NCI-H2029 (cell line): ENCODE measurements at regions not wholly inside any gene's neighbourhood (a gene's known extent, or its start where the extent isn't known, plus 50 kb on each side); places are given as distances from the start of the nearest gene placed in this dataset.
"Not testable (repeated sequence)": the region's sequence is repeated elsewhere in the genome, so short reads cannot be mapped to it uniquely, and the experiment has no call there.

Source experiments
- DNase-seq: peaks from one replicate; lab custom pipeline; 2025; lab: John Stamatoyannopoulos, UW

DNA sequence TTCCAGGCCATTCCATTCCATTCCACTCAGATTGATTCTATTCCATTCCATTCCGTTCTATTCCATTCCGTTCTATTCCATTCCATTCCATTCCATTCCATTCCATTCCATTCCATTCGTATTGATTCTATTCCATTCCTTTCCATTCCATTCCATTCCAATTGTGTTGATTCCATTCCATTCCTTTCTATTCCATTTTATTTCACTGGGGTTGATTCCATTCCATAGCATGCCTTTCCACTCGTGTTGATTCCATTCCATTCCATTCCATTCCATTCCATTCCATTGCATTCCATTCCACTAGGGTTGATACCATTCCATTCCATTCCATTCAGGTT, 1142.3 kb downstream of the RPIA start:
- DNase-seq, result no peak

DNA sequence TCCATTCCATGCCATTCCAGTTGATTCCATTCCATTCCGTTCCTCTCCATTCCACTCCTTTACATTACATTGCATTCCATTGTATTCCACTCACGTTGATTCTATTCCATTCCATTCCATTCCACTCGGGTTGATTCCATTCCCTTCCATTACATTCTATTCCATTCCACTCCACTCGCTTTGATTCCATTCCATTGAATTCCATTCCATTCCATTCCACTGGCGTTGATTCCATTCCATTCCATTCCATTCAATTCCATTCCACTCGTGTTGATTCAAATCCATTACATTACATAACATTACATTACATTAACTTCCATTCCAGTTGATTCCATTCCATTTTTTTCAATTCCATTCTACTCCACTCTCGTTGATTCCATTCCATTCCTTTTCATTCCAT, 1142.8 kb downstream of the RPIA start:
- no peak for DNase-seq

DNA sequence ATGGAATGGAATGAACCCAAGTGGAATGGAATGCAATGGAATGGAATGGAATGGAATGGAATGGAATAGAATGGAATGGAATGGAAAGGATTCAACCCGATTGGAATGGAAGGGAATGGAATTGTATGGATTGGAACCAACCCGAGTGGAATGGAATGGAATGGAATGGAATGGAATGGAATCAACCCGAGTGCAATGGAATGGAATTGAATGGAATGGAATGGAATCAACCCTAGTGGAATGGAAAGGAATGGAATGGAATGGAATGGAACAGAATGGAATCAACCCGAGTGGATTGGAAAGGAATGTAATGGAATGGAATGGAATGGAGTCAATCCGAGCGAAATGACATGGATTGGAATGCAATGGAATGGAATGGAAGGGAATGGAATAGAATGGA, 1144.9 kb downstream of the RPIA start:
- not testable (repeated sequence) for DNase-seq

DNA sequence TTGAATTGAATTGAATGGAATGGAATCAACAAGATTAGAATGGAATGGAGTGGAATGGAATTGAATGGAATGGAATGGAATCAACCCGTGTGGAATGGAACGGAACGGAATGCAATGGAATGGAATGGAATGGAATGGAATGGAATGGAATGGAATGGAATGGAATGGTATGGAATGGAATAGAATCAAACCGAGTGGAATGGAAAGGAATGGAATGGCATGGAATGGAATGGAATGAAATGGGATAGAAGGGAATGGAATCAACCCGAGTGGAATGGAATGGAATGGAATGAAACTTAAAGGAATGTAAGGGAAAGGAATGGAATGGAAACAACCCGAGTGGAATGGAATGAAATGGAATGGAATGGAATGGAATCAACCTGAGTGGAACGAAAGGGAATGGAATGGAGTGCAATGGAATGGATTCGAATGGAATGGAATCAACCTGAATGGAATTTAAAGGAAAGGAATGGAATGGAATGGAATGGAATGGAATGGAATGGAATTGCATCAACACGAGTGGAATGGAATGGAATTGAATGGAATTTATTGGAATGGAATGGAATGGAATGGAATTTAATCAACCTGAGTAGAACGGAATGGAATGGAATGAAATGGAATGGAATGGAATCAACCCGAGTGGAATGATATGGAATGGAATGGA, 1146.6 kb downstream of the RPIA start:
- no peak for DNase-seq

DNA sequence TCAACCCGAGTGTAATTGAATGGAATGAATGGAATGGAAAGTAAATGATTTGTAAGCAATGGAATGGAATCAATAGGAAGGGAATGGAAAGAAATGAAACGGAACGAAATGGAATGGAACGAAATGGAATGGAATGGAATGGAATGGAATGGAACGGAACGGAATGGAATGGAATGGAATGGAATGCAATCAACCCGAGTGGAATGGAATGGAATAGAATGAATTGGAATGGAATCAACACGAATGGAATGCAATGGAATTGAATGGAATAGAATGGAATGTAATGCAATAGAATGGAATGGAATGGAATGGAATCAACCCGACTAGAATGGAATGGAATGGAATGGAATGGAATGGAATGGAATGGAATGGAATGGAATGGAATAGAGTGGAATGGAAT, 1148.7 kb downstream of the RPIA start:
- not testable (repeated sequence) for DNase-seq

DNA sequence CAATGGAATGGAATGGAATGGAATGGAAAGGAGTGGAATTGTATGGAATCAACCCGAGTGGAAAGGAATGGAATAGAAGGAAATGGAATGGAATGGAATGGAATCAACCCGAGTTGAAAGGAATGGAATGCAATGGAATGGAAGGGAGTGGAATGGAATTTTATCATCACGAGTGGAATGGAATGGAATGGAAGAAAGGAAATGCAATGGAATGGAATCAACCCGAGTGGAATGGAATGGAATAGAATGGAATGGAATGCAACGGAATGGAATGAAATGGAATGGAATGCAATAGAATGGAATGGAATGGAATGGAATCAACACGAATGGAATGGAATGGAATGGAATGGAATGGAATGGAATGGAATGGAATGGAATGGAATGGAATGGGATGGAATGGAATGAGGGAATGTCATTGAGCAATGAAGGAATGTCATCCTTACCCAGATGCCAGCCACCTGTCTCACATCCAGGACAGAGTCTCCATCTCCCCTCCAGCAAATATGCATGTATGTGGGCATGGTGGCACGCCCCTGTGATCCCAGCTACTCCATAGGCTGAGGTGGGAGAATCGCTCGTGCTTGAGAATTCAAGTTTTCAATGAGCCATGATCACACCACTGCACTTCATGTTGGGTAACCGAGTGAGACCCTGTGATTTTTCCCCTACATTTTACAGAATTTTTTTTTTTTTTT, 1149.5 kb downstream of the RPIA start:
- DNase-seq, result not testable (repeated sequence)

DNA sequence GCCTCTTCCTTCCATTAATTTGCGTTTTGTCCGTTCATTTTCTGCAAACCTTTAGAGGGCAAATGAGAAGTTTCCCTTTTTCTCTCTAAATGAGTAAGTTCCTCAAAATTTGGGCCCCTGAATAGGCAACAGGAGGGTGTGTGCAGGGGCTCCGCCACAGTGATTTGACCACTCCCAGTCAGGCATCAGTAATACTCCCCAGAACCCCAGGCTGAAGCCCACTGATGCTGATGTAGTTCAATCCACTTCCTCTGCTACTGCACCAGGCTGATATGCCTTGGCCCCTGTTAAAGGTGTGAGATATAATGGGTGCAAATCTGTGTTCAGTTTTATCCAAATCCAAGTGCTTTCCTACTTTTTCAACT, 1150.0 kb downstream of the RPIA start:
- DNase-seq, result no peak

DNA sequence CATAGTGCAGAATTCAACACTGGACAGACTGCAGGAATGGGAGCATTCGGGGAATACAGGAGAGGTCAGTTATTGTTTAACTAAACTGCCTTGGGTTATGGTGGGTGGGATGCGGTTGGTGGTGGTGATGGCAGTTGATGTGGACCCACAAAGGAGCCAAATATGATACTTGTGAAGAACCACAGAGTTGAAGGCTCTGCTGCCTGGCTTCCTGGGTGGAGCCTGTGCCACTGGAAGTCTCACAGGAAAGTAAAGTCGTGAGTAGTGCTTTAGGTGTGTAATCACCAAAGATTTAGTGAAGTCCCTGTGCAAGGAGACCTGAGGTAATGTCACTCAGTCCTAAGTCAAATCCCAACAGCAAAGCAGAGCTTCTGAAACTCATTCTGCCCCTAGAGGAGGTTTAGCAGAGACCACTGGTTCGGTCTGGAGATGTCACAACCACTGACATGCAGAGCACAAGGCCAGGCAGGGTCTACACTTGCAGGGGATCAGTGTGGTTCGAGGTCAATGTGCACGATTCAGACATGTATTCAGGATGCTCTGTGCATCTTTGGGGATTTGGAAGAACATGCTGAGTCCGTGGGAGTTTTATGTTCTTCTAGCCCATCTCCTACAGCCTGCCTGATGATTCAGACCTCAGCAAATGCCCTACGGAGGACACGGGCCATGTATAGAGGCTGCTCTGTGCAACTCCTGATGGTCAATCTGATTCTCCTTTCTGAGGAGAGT, 1150.9 kb downstream of the RPIA start:
- DNase-seq, result no peak

DNA sequence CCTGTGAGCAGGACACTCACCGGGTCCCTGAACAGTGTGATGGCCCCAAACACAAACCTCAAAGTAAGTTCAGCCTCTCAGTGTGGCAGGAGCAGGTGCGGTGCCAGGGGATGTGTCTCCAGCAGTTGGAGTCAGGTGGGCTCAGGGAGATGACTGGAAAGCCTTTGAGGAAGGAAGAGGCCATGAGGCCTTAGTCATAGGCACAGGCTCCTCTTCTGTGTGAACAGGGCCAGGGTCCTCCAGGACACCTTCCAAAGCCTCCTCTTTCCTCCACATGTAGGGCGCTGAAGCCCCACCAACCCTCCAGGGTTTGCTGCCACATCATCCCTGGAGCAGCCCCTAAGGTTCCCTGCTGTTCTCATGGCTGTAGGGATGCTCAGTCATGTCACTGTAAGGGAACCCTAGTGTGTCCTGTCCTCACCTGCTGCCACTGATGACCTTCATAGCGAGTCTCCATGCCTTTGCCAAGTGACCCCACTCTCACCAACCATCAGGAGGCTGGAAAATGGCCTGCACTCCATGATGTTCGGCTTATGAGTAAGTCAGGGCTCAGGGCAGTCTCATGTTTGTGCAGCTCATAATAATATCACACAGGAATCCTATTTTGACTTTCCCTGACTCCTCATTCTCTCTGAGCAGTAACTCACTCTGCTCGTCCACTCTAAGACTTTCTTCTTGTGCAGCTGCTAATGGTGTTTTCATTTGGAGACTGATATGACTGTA, 1152.9 kb downstream of the RPIA start:
- DNase-seq, result no peak

DNA sequence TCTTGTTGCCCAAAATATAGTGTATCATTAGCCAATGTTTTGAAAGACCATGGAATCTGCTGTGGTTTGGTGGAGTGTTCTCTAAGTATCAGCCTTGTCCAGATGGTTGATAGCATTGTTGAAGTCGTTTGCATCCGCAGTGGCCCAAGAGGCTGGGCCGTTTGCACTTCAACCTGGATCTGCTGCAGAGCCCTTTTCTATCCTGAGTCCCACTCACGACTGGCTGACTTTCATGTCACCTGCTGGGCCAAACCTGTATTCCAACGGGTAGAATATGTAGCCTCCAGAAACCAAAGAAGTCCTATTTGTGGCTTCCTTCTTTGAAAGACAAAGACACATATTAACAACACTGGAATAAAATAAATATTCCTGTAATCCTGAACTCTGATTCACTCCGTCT, 1154.1 kb downstream of the RPIA start:
- DNase-seq, result no peak

DNA sequence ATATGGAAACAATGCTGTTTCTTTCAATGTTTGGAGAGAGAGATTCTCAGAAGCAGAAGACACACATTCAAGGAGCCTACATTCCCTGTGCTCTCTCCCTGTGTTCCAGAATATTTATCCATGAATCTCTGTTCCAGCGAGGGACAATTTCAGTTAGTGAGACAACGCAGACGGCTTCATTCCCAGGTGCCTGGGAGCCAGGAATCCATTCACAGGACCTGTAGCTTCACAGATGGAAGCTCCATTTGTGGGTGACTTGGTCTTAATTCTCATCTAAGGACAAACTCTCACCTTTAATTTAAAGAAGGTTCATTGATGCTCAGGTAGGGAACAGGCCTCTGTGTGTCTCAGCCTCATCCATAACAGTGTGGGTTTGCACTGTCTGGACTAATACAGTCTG, 1156.6 kb downstream of the RPIA start:
- DNase-seq, result no peak

DNA sequence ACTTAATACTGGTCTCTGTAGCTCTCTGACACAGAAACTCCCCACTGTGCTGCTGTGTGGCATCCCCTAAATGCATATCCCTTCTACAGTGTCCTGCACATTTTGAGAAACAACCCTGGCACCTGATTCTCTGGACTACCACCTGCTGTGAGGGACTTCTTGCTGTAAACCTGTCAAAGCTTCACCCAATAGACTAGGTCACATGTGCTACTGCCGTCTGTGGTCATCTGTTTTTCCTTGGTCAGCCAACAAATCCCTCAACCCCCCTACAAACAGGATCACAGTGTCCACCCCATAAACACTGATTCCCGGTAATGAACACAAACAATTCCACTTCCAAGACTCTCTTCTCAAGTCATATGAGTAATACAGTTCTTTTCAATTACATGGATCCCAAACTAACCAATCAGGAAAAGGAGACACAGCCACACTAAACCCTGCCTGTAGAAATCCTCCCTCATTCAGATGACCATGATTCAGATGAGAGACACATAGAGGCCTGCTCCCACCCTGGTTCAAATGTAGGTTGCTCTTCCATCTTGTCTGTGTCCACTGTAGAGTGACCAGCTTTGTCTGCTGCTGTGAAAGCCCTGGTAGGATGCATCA, 1157.4 kb downstream of the RPIA start:
- no peak for DNase-seq

DNA sequence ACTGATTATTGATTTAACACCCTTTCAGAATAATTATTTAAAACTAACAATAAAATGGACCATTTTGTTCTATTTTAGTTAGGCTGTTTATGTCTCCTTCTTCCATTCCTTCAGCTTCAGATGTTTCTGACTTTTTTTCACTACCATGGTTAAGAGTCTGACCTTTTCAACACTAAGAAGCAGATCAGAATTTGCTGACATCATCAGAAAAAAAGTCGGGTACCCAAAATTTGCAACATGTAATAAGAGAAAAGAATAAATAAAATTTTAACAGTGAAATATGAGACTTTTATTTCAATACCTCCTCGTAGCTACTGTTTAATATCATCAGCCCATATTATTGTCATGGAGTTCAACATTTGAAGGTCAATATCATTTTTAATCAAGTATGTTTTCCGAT, 1158.3 kb downstream of the RPIA start:
- no peak for DNase-seq

DNA sequence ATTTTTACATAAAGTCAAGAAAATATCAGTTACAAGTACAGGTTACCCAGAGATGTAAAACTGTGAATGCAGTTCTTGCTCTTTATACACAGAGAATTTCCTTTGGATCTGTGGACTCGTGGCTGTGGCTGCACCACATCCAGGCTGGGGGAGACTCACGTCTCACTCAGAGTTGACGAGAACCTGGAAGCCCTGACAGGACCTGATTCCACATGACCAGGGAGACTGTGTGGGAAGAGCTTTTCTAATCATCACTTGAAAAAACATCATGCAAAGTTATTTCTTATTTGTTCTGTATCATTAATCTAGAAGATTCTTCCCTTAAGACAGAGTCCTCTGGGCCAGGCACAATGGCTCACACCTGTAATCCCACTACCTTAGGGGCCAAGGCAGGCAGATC, 1159.0 kb downstream of the RPIA start:
- no peak for DNase-seq

DNA sequence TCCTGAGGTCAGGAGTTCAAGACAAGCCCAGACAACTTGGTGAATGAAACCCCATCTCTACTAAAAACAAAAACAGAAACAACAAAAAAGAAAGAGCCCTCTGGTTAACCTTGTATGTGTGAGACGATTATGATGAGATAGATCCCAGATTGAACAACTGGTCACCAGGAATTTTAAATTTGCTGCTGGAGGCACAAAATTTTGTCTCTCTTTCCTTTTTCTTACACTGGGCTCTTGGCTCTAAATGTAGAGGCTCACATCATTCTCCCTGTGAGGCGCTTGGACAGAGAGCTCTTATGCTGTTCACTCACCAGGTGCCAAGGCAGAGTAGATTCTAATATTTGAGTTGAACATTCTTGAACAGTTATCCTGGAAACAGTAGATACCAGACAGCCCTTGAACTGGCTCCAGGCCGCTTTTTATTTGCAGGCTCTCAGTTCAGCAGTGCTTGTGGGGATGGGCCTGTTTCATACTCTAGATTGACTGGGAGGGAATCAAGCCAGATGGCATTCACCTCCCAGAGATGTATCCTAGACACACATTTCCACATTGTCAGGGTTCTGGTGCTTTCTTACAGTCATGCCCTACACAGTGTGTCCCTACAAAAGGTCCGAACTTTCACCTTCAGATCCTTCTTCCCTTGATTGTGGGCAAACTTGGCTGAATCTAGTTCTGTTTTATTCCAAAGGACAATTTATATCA, 1159.6 kb downstream of the RPIA start:
- no peak for DNase-seq

DNA sequence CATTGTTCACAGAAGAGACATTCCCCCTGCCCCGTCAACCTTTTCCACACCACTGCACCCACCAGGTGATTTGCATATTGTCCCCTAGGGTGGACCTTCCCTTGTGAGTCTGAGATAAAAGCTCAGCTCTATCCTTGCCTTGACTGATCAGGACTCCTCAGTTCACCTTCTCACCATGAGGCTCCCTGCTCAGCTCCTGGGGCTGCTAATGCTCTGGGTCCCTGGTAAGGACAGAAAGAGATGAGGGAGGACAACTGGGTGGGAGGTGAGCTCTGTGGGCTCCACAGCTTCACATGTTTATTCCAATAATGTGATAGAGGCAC, 1160.1 kb downstream of the RPIA start:
- no peak for DNase-seq

DNA sequence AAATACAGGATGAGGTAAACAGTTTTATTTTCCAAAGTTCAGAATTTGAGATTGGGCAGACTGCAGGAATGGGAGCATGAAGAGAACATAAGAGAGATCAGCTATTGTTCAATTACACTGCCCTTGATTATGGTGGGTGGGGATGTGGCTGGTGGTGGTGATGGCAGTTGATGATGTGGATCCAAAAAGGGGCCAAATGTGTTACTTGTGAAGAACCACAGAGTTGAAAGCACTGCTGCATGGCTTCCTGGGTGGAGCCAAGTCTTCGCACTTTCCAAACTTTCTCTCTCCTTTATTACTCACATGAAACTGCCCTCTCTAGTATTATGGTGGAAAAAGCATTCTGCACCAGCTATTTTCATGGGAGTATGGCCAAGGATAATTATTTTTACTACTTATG, 1162.0 kb downstream of the RPIA start:
- not testable (repeated sequence) for DNase-seq

DNA sequence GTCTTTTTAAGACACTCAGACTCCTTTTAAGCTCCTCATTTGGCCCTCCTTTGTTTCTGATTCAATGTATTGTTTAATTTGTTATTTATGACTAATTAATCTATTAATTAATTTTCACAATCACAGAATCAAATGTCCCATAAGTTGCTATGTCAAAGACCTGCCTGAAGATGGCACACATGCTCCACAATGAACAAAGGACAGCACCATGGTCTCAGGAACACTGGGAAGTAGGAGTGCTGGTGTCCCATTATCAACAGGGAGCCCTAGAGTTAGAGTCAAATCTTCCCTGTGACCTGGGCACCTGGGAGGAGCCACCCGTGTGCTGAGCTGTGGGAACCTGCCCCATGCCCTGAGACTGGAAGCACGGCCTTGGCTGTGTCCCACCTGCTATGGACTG, 1164.3 kb downstream of the RPIA start:
- not testable (repeated sequence) for DNase-seq

DNA sequence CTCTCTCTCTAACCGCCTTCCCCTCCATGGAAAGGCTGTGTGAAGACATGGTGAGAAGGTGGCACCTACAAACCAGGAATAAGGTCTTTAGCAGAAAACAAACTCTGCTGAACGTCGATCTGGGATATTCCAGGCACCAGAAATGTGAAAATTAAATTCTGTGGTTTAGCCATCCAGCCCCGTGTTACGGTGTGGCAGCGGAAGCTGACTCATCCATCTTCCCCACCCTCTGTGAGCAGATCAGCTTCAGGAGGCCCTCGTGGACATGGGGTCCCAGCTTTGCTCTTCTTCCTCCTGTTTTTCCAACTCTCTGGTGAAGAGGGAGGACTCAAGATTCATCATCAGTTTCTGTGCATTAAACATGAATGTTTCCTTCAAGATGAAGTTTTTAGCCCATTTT, 1164.8 kb downstream of the RPIA start:
- not testable (repeated sequence) for DNase-seq

DNA sequence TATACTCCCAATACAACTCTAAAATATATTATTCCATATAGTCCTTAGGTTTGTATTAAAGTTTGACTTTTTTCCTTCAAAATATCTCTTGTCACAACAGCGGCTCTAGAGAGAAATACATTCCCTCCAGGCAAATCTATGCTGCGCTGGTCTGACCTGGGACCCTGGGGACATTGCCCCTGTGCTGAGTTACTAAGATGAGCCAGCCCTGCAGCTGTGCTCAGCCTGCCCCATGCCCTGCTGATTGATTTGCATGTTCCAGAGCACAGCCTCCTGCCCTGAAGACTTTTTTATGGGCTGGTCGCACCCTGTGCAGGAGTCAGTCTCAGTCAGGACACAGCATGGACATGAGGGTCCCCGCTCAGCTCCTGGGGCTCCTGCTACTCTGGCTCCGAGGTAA, 1170.7 kb downstream of the RPIA start:
- not testable (repeated sequence) for DNase-seq

DNA sequence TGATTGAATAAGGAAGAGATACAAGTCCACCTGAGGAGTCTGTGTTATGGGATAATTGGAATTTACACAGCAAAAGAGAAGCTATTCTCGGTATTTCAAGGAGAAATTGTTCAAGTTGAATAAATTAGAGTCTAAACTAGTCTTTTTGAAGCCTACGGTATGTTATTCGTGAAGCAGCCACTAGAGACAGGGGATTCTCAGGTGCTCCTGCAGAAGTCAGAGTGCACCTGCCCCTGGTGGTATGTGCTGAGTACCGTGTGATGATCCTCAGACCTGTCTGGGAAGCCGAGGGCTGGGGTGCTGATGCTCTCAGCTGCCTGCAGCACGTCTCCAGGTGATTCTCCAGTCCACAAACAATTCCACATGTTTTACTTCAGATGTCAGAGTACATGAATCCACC, 1171.7 kb downstream of the RPIA start:
- DNase-seq, result not testable (repeated sequence)
